AG08395 (cell line): ENCODE measurements at regions not wholly inside any gene's neighbourhood (a gene's known extent, or its start where the extent isn't known, plus 50 kb on each side); places are given as distances from the start of the nearest gene placed in this dataset.

ENCODE experiments used
- DNase-seq: peaks from one replicate; pipeline ENCODE4 v3.0.0; 2012; ENCODE audit warnings: mixed read lengths, low spot score

DNA sequence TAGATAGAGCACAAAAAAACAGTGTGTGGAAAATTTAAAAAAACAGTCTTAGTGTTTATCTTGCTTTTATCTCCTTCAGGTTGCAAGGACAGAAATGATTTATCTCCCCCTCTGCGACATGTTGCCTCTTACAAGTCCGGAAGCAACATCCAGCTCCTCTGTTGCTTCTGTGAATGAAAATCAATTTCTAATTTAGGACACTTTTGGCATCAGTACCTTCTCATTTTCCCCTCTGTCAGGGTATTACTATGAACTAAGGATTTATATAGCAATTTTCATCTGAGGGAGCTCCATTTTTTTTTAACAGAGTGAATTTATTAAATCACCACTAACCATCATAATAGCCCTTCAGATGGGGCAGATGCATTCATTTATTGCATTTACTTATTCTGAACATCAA, 116.6 kb upstream of the PLXNC1 start:
- no peak for DNase-seq

DNA sequence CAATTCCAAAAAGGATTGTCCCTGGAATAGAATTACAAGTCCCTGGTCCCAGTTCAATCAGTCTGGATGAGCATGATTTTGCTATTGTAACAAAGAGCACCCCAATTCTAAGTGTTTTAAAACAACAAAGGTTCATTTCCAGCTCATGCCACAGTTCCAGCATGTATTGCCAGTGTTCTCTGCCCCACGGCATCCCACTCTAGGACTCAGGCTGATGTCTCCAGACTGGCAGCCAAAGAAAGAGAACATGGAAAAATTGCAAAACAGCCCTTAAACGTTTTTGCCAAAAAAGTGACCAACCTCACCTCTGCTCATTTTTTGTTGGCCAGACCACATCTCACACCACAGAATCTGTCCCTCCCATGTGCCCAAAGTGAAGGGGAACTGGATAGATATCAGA, 116.0 kb upstream of the PLXNC1 start:
- no peak for DNase-seq

DNA sequence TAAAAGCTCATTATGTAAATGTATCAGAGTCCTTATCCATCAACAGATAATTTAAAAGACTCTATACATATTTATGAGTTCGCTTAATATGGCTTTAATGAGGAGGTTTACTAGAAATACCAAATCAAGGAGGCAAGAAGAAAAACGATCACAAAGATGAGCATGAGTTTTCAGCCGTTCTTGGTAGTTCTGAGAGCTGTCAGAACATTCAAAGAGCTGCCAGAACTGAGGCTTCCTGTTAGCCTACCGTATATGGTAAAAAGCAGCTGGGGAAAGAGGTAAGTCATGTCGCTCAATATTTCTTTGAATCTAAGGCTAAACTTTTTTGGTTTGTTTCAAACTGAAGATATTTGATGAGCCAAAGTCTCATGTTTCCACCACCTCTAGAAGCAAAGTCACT, 115.3 kb upstream of the PLXNC1 start:
- no peak for DNase-seq

DNA sequence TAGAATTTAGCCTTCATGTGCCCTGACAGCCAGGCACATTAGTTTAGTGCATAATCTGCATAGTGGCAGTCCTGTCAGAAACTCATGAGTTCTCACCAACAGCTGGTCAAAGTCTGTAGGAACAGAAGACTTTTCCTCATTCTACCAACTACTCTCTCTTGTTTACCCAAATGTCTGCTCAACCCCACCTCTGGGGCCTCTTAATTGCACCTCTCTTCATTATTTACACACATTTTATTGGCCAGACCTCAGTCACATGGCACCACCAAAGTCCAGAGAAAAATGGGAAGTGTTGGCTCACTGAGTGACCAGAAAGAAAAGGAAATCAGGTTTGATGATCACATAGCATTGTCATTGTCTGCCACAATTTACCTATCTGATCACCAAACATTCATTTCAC, 114.6 kb upstream of the PLXNC1 start:
- no peak for DNase-seq

DNA sequence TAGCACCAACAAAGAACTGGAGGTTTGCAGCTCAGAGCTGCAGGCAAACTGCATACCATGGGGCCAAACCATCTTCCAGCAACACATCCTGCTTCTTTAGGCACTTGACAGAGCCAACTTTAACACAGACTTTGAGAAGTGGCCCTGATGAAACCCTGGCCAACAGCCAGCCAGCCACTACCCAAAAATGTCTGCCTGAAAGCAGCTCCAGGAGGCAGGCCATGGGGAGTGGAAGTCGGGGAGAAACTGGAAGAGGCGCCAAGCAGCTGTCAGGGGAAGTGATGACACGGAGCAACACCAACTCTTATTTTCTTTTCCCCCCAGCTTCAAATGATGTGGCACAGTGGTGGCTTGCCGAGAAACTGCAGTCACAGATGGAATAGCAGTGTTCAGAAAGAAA, 110.9 kb upstream of the PLXNC1 start:
- DNase-seq, result no peak

DNA sequence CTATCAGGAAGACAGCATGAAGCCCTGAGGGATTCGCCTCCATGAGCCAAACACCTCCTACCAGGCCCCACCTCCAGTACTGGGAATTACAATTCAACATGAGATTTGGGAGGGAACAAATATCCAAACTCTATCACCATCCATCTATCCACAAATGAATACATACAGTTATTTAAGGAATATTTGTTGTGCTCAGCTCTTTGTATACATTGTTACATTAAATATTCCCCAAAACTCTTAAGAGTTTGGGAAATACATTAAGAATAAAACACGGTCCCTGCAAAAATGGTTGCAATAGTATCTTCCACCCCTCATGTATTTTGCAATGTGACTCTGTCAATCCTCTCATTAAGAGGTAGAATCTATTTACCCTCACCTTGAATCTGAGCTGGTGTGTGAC, 109.8 kb upstream of the PLXNC1 start:
- DNase-seq, result no peak

DNA sequence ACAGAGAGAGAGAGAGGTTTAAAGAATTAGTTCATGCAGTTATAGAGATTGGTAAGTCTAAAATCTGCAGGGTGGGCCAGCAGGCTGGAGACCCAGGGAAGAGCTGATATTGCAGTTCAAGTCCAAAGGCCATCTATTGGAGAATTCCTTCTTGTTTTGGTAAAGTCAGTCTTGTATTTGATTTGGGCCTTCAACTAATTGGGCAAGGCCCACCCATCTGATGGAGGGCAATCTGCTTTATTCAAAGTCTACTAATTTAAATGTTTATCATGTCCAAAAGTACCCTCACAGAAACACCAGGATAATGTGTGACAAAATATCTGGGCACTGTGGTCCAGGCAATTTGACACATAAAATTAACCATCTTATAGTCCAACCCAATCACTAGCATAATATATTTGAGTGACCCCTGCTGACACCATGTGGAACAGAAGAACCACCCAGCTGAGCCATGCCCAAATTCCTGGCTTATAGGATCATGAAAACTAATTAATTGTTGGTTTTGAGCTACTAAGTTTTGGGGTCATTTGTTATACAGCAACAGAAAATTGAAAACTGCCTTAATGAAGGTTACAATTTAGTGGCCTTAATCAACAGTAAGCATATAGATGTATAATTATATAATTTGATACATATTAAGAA, 109.1 kb upstream of the PLXNC1 start:
- no peak for DNase-seq

DNA sequence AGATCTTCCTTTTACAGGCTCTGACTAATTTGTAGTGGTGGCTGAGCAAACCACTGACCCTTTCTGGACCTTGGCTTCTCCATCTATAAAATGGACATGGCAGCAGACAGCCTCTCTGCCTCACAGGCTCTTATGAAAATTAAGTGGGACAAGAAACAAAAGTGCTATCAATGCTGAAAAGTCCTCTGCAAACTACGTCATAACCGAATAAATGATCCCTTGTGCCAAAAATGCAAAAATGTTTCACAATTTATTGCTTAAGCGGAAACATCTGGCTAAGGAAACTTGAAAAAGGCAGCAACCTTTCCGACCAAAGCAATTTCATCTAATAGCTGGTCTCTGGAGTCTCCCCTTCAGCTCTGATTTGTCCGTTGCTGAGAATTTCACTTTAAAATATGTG, 108.5 kb upstream of the PLXNC1 start:
- DNase-seq, result peak; percentile 19

DNA sequence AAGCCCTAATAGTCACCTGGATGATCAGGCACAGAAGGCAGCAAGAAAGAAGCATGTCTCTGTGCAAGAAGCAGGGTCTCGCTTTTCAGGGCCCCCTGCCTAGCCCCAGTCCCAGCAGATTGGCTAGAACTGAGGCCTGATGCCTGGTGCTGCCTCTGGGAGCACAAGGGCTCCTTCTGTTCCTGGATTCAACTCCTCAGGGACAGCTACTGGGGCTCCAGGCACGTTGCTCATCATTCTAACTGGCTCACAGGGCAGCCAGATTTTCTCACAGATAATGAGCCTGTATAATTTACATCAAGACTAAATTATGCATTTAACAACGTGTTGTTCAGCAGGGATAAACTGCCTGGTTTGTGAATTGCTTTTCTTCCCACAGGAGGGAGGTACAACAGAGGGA, 106.5 kb upstream of the PLXNC1 start:
- no peak for DNase-seq

DNA sequence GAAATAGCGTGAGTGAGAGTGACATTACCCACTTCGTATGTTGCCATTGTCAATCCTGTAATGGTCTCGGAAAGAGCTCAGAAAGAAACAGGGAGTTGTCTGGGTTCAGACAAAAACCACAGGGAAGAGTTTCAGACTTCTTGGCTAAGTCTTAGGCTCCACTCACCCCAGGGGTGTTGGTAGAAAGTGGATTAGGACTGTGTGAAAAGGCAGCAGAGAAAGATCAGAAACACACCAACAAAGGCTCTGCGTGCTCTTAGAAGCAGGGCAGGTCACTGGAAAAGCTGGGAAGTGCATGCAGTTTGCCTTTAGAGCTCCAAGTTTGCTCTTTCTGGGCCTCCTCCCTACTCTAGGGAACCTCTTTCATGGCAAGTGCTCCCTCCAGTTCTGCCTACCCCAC, 106.1 kb upstream of the PLXNC1 start:
- DNase-seq, result no peak

DNA sequence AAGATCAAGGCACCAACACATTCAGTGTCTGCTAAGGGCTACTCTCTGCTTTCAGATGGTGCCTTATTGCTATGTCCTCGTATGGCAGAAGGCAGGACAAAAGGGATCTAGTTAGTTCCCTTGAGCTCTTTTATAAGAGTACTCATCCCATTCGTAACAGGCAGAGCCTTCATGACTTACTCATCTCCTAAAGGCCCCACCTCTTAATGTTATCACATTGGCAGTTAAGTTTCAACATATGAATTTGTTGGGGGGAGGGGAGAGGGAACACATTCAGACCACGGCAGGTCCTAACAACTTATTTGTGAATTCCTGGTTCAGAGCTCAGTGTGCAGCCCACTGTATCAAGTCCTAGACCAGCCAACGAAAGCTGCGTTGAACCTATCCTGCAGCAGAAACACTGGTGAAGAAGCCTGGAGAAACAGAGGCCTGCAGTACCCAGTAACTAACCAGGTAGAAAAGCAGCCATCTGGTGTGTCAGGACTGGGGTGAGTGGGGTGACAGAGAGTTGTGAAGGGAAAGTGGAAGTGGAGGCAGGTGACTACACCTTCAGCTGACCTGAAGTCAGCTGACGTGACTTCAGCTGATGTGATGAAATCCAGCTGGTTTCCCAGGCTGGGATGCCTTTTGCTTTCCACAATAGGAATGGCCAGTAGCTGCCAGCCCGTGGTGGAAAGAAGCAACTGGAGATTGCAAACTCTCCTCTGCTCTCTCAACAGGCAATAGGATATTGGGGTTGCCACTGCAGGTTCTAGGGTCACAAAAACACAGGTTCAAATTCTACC, 101.6 kb upstream of the PLXNC1 start:
- DNase-seq, result no peak

DNA sequence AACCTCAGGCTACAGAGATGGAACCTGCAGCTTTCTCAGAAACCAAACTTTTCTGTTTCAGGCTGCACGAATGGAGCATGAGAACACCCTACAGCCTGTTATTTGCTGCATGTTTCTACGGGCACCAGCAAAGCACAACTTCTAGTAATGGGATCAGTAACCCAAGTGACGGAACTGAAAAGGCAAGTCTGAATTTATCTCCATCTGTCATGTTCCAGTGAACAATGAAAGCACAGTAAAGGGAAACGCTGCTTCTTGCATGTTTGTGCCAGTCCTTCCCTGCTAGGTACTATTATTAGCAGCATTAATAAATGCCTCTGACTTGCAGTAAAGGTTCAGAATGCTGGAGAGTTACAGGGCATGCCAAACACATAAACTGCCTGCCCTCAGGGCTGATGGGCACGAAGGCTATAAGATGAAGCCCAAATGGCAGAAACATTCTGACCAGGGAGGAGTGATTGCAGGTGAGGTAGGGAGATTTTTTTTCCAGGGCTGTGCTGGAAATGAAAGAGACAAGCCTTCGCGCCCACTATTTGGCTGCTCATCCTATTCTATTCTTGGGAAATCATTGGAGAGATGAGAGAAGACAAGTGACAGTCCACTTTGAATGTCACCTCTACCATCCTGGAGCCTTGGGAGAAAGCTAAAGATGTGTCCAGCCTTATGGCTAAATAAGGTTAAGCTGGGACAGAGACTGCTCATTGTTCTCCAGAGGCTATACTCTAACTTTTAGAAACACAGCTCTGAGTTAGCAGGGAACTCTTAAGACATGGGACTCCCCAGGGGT, 100.4 kb upstream of the PLXNC1 start:
- no peak for DNase-seq

DNA sequence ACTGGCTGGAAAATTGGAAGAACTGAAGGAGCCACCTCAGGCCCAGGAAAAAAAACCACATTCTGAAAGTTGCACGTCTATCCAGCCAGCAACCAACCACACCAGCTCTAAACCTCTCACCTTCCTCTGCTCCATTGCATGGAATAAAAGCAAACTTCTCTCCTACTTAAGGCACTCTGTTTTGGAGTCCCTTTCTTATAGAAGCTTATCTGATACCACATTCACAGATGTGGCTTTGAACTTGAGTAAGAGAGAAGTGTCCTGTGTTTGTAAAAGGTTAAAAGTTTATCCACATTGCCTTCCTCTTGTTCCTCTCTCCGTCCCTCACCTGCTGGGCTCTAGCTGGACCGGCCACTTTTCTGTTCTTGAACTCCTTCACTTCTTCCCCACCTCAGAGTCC, 99.6 kb upstream of the PLXNC1 start:
- DNase-seq, result no peak

DNA sequence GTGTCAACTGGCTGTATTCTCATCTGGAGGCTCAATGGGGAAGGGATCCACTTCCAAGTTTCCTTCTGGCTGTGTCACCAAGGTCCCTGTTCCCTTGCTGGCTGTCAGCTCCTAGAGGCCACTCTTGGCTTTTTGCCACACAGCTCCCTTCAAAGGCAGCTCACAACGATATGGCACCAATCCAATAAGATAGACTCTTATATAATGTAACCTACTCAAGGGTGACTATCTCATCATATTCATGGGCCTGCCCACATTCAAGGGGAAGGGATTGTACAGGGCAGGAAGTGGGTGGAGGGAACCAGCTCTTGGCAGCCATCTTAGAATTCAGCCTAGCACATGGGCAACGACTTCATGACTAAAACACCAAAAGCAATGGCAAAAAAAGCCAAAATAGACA, 98.7 kb upstream of the PLXNC1 start:
- no peak for DNase-seq

DNA sequence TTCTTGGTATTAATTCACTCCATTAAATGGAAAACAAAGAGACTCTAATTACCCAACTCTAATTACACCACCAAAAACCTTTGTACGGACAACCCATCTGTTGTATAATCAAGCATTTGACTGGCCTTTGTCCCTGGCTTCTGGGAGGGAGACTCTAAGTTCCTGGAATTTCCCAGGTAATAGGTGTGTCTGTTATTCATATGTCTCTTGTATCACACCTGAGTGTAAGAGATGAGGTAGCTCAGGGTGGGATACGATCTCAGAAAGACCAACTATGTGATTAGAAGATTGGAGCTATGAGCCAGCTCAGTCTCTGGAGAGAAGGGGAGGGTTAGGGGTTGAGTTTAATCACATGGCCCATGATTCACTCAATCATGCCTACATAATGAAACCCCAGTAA, 94.7 kb upstream of the PLXNC1 start:
- no peak for DNase-seq

DNA sequence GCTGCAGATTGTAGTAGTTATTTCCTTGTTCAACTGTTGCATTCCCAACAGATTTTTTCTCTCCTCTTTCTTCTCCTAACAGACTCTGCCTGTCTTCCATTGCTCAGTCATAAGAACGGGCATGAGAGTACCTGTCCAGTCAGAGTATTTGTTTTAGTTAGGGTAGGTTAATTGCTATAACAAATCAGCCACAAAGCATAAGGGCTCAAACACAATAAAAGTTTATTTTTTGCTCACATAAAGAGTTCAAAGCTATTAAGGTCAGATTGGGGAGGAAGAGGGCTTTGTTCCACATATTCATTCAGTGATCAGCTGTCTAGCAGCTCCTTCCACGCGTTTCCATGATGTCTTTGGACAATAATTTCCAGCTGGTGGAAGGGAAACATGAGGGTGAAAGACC, 92.8 kb upstream of the PLXNC1 start:
- no peak for DNase-seq

DNA sequence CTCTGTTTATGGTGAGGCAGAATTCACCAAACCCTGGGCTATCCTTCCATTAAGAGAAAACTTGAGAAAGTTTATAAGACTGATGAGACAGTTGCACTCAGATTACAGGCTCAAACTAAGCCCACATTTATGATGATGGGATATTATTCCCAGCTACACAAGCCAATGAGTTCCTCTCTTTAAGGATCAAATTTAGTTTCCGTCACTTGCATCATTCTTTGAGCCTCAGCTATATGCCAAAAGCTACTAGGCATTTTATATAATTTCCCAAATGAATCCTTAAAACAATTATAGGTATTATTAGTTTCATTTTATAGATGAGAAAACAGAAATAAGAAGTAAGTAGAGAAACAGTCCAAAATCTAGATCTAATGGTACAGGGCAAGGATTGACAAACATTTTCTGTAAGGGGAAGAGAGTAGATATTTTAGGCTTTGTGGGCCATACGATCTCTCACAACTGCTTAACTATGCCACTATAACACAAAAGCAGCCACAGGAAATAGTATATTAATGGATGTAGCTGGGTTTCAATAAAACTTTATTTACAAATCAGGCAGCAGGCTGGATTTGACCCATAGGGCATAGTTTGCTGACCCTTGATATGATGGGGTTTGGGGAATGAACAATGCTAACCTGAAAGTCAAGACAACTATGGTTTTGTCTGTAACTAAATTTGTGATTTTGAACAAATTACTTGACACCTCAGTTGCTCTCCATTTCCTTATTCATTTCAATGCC, 91.8 kb upstream of the PLXNC1 start:
- DNase-seq, result no peak

DNA sequence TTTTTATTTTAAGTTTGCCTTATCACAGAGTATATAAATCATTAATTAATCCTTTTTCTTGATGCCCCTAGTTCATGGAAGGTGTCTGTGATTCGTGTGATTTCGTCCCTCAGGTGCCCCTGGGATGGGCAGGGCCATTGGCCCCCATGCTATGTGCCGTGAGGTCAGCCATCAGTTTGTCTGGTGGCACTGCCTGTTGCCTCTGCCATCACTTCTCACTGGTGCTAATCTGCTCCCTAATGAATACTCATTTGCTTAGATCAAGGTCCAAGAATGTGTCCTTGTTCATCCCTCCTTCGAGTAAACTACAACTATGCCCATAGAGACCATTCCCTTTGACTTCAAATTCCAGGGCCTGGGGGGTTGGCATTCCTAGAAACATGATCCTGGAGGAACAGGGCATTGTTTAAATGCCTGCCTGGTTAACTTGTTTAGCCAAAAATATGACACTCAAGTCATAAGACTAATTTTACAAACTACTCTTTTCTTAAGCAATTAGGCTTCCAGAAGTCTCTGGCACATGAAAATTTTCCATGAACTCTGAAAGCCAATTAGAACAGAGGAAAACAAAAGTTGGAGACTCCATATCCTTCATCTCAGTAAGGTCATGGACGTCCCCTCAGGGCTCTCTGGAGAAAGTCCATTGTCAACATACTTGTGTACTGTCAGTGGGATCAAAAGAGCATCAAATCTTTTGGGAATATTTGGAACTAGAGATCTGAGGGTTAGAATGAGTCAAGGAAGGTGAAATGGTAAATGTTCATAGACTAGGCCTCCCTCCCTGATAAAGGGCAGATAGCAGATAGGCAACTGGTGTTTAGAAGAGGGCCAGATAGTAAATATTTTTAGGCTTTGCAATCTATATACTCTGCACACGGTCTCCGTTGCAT, 90.9 kb upstream of the PLXNC1 start:
- peak; percentile 10 for DNase-seq

DNA sequence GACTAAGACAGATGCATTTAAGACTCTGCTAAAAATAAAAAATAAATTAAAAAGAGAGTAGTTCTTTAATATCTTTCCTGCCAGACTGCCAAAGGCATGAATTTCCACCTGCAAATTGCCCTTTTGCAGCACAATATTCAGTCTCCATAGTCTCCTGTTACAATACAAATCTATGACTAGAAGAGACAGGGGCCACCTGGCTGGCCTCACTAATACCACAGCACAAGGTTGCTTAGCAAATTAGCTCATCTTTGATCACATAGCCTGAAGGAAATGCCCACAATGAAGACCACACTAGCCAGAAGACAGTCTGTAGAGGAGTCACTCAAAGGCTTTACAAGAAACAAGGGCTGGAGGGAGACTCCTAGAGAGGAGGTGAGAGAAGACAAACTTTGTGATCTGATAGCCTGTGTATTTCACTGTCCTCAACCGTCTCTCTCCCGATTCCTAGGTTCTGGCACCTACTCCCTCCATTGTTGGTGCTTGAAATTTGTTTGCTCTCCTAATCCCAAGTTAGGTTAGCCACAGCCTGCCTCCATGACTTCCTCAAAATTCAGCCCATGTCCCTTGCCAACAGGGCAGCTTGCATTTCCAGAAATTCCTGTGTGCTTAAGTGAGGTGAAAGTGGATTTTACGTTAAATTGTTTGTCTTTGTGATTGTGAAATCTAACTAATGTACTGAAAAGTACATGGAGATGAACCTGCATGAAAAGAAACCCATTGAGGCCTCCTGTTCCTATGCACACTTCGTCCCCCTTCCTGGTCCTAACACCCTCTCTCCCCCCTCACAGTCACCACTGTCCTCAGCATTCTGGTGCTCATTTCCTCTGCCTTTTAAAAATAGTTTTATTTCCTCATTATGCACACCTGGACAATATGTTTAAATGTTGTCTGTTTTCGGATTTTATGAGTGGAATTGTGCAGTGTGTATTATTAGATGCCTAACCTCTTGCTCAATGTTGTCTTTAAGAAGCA, 88.7 kb upstream of the PLXNC1 start:
- no peak for DNase-seq

DNA sequence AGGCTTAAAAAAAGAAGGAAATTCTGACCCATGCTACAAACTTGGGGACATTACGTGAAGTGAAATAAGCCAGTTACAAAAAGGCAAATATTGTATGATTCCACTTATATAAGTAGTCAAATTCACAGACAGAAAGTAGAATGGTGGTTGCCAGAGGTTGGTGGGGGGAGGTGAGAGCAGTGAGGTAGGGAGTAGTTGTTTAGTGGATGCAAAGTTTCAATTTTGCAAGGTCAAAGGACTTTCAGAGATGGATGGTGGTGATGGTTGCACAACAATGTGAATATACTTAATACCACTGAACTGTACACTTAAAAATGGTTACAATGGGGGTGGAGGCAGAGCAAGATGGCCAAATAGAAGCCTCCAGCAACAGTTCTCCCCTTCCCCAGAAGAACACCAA, 86.2 kb upstream of the PLXNC1 start:
- DNase-seq, result no peak
